ENCODE measurements at regions not wholly inside any gene's neighbourhood (a gene's known extent, or its start where the extent isn't known, plus 50 kb on each side); places are given as distances from the start of the nearest gene placed in this dataset.

DNA sequence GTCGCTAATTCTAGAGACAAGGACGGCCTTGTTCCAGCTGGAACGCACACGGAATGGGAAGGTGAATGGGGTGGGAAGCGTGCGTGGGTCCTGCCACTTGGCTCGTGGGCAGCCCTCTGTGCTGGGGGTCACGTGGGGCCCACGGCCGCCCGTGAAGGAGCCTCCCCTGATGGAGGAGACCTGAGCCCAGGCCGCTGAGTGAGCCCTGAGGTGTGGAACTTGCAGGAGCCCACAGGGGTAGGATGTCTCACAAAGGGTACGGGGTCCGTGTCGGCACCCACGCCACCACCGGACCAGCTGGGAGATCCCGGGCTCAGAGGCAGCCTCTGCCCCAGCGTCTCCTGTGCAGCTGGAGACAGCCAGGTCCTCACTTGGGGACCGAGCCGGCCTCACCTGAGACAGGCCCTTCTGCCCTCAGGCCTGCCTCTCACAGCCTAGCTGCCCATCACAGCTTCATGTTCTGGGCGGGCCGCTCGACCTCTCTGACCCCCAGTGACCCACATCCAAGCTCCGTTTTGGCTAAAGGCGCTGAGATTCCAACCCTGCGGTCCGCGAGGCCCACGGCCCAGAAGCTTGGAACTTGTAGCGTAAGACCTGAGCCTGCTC is 84.8 kb downstream of the FOXL3 start:
- DNase-seq = no peak
- ATAC-seq (ENCODE audit: insufficient read depth, low FRiP score) = no peak
- TF ChIP-seq, protein P1, sequence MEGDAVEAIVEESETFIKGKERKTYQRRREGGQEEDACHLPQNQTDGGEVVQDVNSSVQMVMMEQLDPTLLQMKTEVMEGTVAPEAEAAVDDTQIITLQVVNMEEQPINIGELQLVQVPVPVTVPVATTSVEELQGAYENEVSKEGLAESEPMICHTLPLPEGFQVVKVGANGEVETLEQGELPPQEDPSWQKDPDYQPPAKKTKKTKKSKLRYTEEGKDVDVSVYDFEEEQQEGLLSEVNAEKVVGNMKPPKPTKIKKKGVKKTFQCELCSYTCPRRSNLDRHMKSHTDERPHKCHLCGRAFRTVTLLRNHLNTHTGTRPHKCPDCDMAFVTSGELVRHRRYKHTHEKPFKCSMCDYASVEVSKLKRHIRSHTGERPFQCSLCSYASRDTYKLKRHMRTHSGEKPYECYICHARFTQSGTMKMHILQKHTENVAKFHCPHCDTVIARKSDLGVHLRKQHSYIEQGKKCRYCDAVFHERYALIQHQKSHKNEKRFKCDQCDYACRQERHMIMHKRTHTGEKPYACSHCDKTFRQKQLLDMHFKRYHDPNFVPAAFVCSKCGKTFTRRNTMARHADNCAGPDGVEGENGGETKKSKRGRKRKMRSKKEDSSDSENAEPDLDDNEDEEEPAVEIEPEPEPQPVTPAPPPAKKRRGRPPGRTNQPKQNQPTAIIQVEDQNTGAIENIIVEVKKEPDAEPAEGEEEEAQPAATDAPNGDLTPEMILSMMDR (IDR thresholded peaks at IDR 0.05; ENCODE audit: control extremely low read depth, extremely low read depth) = no peak
- no peak overlapping the region for H3K27ac ChIP-seq (ENCODE audit: low read depth in 1 of 2, low read length in 1 of 2)
- H3K36me3 ChIP-seq (ENCODE audit: control insufficient read depth in 4 of 4, insufficient read depth in 4 of 4, low read length in 4 of 4) = no peaks in the 10 kb centered on the region
- H3K4me3 ChIP-seq = no peak overlapping the region
- no peaks in the 10 kb centered on the region for H3K27me3 ChIP-seq (ENCODE audit: control insufficient read depth in 3 of 3, insufficient read depth in 3 of 3, low read length in 2 of 3)
- no peak overlapping the region for H3K9ac ChIP-seq (ENCODE audit: insufficient read depth in 1 of 2, low read length in 2 of 2)
- no peaks in the 10 kb centered on the region for H3K9me3 ChIP-seq (ENCODE audit: control insufficient read depth in 4 of 4, insufficient read depth in 3 of 4, low read length in 3 of 4)
- WGBS, 2 donors = 93 to 95% methylated on average over 29 to 31 of the region's 31 CpGs
- peaks cover 0 to 45% (median 13%) of the 10 kb centered on the region in 5 donors for H3K4me1 ChIP-seq (ENCODE audit: control insufficient read depth in 5 of 5, insufficient read depth in 5 of 5, low read length in 5 of 5)

DNA sequence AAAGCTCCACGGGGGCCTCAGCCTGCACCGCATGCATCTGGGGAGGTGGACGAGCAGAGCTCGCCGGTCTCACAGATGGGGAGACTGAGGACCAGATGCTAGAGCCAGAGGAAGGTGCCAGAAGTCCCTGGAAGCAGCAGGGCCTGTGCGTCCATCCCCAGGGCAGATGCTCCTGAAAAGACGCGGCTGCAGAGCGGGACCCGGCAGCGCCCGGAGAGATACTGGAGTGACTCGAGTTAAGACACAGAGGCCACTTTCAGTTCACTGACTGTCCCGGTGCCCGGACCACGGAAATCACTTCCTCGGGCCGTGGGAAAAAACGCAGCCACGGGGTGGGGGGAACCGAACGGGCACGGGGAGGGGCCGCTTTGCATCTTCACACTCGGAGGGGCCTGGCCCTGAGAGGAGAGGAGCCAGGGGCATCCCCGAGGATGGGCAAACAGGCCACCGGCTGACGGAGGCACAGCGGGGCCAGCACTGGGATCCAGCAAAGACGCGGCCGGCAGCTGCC is 85.4 kb downstream of the FOXL3 start:
- 81 to 85% methylated on average over 31 to 32 of the region's 32 CpGs for WGBS, 2 donors

DNA sequence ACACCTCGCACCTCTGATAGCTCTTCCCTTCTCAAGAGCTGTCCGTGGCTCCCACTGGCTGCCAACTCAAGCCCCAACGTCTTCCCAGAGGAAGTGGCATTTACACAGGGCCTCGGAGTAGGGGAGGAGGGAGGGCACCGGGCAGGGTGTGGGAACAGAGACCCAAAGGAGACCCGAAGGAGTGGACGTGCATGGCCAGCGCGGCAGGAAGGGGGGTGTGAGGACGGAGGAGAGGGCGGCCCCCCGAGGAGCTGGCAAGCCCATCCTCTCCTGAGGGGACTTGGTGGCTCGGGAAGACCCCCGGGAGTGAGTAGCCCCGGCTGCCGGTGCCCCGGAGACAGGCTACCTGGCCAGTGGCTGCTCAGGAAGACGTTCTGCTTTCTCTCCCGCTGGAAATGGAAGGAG is 85.9 kb downstream of the FOXL3 start:
- Histone ChIP-seq H3K27me3 (ENCODE audit: control insufficient read depth in 3 of 3, insufficient read depth in 3 of 3, low read length in 2 of 3) (no peaks in the 10 kb centered on the region), H3K4me1 (ENCODE audit: control insufficient read depth in 5 of 5, insufficient read depth in 5 of 5, low read length in 5 of 5) (peaks cover 0 to 49% (median 17%) of the 10 kb centered on the region in 5 donors), H3K27ac (ENCODE audit: low read depth in 1 of 2, low read length in 1 of 2) (no peak overlapping the region)

More for the DNA sequence above, 85.4 kb downstream of the FOXL3 start:
- TF ChIP-seq, protein P1 (IDR thresholded peaks at IDR 0.05; ENCODE audit: control extremely low read depth, extremely low read depth) = no peak
- H3K9me3 ChIP-seq (ENCODE audit: control insufficient read depth in 4 of 4, insufficient read depth in 3 of 4, low read length in 3 of 4) = no peaks in the 10 kb centered on the region
- H3K4me1 ChIP-seq (ENCODE audit: control insufficient read depth in 5 of 5, insufficient read depth in 5 of 5, low read length in 5 of 5) = peaks cover 0 to 49% (median 15%) of the 10 kb centered on the region in 5 donors
- DNase-seq (no peak), ATAC-seq (ENCODE audit: insufficient read depth, low FRiP score) (no peak)
- no peaks in the 10 kb centered on the region for H3K27me3 ChIP-seq (ENCODE audit: control insufficient read depth in 3 of 3, insufficient read depth in 3 of 3, low read length in 2 of 3)
- H3K4me3 ChIP-seq = no peak overlapping the region
- H3K27ac ChIP-seq (ENCODE audit: low read depth in 1 of 2, low read length in 1 of 2) = no peak overlapping the region
- H3K9ac ChIP-seq (ENCODE audit: insufficient read depth in 1 of 2, low read length in 2 of 2) = no peak overlapping the region
- H3K36me3 ChIP-seq (ENCODE audit: control insufficient read depth in 4 of 4, insufficient read depth in 4 of 4, low read length in 4 of 4) = no peaks in the 10 kb centered on the region

More for the DNA sequence above, 85.9 kb downstream of the FOXL3 start:
- H3K36me3 ChIP-seq (ENCODE audit: control insufficient read depth in 4 of 4, insufficient read depth in 4 of 4, low read length in 4 of 4) = no peaks in the 10 kb centered on the region
- no peak overlapping the region for H3K4me3 ChIP-seq
- no peak for DNase-seq
- WGBS, 2 donors = 29 to 39% methylated on average over 17 to 19 of the region's 19 CpGs
- H3K9me3 ChIP-seq (ENCODE audit: control insufficient read depth in 4 of 4, insufficient read depth in 3 of 4, low read length in 3 of 4) = no peaks in the 10 kb centered on the region
- TF ChIP-seq, protein P1 (IDR thresholded peaks at IDR 0.05; ENCODE audit: control extremely low read depth, extremely low read depth) = no peak
- no peak overlapping the region for H3K9ac ChIP-seq (ENCODE audit: insufficient read depth in 1 of 2, low read length in 2 of 2)
- no peak for ATAC-seq (ENCODE audit: insufficient read depth, low FRiP score)

All from lung (tissue), 11 donors.